Endothelial cell (in vitro differentiated cells): ENCODE measurements at regions not wholly inside any gene's neighbourhood (a gene's known extent, or its start where the extent isn't known, plus 50 kb on each side); places are given as distances from the start of the nearest gene placed in this dataset.
"Not testable (repeated sequence)": the region's sequence is repeated elsewhere in the genome, so short reads cannot be mapped to it uniquely, and the experiment has no call there.

Experiments
- DNase-seq: peaks from one replicate; pipeline ENCODE4 v3.0.0; 2021; ENCODE audit warnings: low spot score
- H3K27ac Mint-ChIP-seq: one replicate; pipeline ENCODE4 v1.8.0; 2021; ENCODE audit warnings: mixed read lengths, inconsistent platforms; ENCODE audit not compliant: unreplicated experiment
- H3K27me3 Mint-ChIP-seq: one replicate; pipeline ENCODE4 v1.8.0; 2021; ENCODE audit warnings: mild to moderate bottlenecking, moderate library complexity, mixed read lengths, inconsistent platforms; ENCODE audit not compliant: unreplicated experiment
- H3K36me3 Mint-ChIP-seq: one replicate; pipeline ENCODE4 v1.8.0; 2021; ENCODE audit warnings: mild to moderate bottlenecking, low read depth, mixed read lengths, inconsistent platforms; ENCODE audit not compliant: unreplicated experiment
- H3K4me1 Mint-ChIP-seq: one replicate; pipeline ENCODE4 v1.8.0; 2021; ENCODE audit warnings: mild to moderate bottlenecking, mixed read lengths, inconsistent platforms; ENCODE audit not compliant: unreplicated experiment
- H3K4me3 Mint-ChIP-seq: one replicate; pipeline ENCODE4 v1.8.0; 2021; ENCODE audit warnings: mild to moderate bottlenecking, mixed read lengths, inconsistent platforms; ENCODE audit not compliant: unreplicated experiment
- H3K9me3 Mint-ChIP-seq: one replicate; pipeline ENCODE4 v1.8.0; 2021; ENCODE audit warnings: mixed read lengths, inconsistent platforms; ENCODE audit not compliant: unreplicated experiment
- CTCF ChIP-seq: fragments of 200-600 bp; sonication (generic); IDR thresholded peaks from one replicate; pipeline ENCODE4 v1.5.0; 2021; ENCODE audit warnings: antibody characterized with exemption; ENCODE audit not compliant: unreplicated experiment

- peaks cover 3% of the 10 kb centered on the region for H3K36me3 Mint-ChIP-seq
- peaks cover 4% of the 10 kb centered on the region for H3K9me3 Mint-ChIP-seq
- H3K4me1 Mint-ChIP-seq = no peaks in the 10 kb centered on the region
- no peak overlapping the region for H3K4me3 Mint-ChIP-seq
- H3K27ac Mint-ChIP-seq = no peak overlapping the region
- no peak for TF ChIP-seq CTCF
- no peaks in the 10 kb centered on the region for H3K27me3 Mint-ChIP-seq
- no peak for DNase-seq
These were observed 729.4 kb downstream of the TENT5A start for GRCh38 chr6:81023007-81023582.

GRCh38 chr6:81017586-81017985 lies 734.9 kb downstream of the TENT5A start:
- H3K4me3 Mint-ChIP-seq, DNase-seq, H3K36me3 Mint-ChIP-seq, H3K4me1 Mint-ChIP-seq, H3K9me3 Mint-ChIP-seq, H3K27ac Mint-ChIP-seq, H3K27me3 Mint-ChIP-seq: not testable (repeated sequence)

- DNase-seq = no peak
- H3K27ac Mint-ChIP-seq = no peak overlapping the region
- peaks cover 2% of the 10 kb centered on the region for H3K27me3 Mint-ChIP-seq
- H3K9me3 Mint-ChIP-seq = no peaks in the 10 kb centered on the region
- no peaks in the 10 kb centered on the region for H3K36me3 Mint-ChIP-seq
- no peak overlapping the region for H3K4me3 Mint-ChIP-seq
- H3K4me1 Mint-ChIP-seq = no peaks in the 10 kb centered on the region
- no peak for TF ChIP-seq CTCF
These were observed 748.6 kb downstream of the TENT5A start for GRCh38 chr6:81003894-81004293.

- no peaks in the 10 kb centered on the region for H3K36me3 Mint-ChIP-seq
- H3K27me3 Mint-ChIP-seq = peaks cover 2% of the 10 kb centered on the region
- H3K9me3 Mint-ChIP-seq = no peaks in the 10 kb centered on the region
- DNase-seq = no peak
- H3K4me3 Mint-ChIP-seq = no peak overlapping the region
- no peak for TF ChIP-seq CTCF
- H3K4me1 Mint-ChIP-seq = no peaks in the 10 kb centered on the region
- H3K27ac Mint-ChIP-seq = no peak overlapping the region
These were observed 749.3 kb downstream of the TENT5A start for GRCh38 chr6:81003156-81003555.

- DNase-seq = no peak
- H3K4me1 Mint-ChIP-seq = no peaks in the 10 kb centered on the region
- H3K36me3 Mint-ChIP-seq = no peaks in the 10 kb centered on the region
- no peak overlapping the region for H3K4me3 Mint-ChIP-seq
- no peak for TF ChIP-seq CTCF
- H3K9me3 Mint-ChIP-seq = no peaks in the 10 kb centered on the region
- no peak overlapping the region for H3K27ac Mint-ChIP-seq
- peaks cover 2% of the 10 kb centered on the region for H3K27me3 Mint-ChIP-seq
These were observed 750.4 kb downstream of the TENT5A start for GRCh38 chr6:81002126-81002525.
